Endothelial cell of umbilical vein (primary cell): ENCODE measurements at regions not wholly inside any gene's neighbourhood (a gene's known extent, or its start where the extent isn't known, plus 50 kb on each side); places are given as distances from the start of the nearest gene placed in this dataset.
"Not testable (repeated sequence)": the region's sequence is repeated elsewhere in the genome, so short reads cannot be mapped to it uniquely, and the experiment has no call there.

Source experiments
- CTCF ChIP-seq, 2 donors: IDR thresholded peaks; 1 replicate in 1 of 2; 2 replicates in 1 of 2; pipeline ENCODE4 v1.5.1; 2011; ENCODE audit warnings: low read length in 2 of 2, mild to moderate bottlenecking in 2 of 2, moderate library complexity in 2 of 2, control low read depth in 1 of 2, inconsistent platforms in 1 of 2, low read depth in 1 of 2; ENCODE audit not compliant: insufficient read depth in 1 of 2; ENCODE audit errors: extremely low read depth in 1 of 2
- EZH2 ChIP-seq: IDR thresholded peaks from 2 replicates; pipeline ENCODE4 v1.6.1; 2012; ENCODE audit warnings: borderline replicate concordance, low read depth, mild to moderate bottlenecking, moderate library complexity, low read length, inconsistent platforms; ENCODE audit not compliant: severe bottlenecking
- FOS ChIP-seq: IDR thresholded peaks from 2 replicates; pipeline ENCODE4 v1.6.1; 2011; ENCODE audit warnings: mild to moderate bottlenecking, low read length, moderate library complexity, borderline replicate concordance; ENCODE audit not compliant: insufficient read depth
- GATA2 ChIP-seq: IDR thresholded peaks from 2 replicates; pipeline ENCODE4 v1.7.0; 2011; ENCODE audit warnings: low read depth, mild to moderate bottlenecking, moderate library complexity, mixed read lengths, low read length; ENCODE audit not compliant: insufficient read length, insufficient read depth
- MAX ChIP-seq: IDR thresholded peaks from 2 replicates; pipeline ENCODE4 v1.6.1; 2011; ENCODE audit not compliant: insufficient read depth, insufficient read length
- POLR2A ChIP-seq: IDR thresholded peaks from 2 replicates; pipeline ENCODE4 v1.6.1; 2012; ENCODE audit warnings: low read depth, mild to moderate bottlenecking, control low read depth, low read length
- POLR2AphosphoS5 ChIP-seq: IDR thresholded peaks from 2 replicates; pipeline ENCODE4 v1.6.1; 2012; ENCODE audit warnings: low read depth, mild to moderate bottlenecking, control low read depth, low read length, moderate library complexity; ENCODE audit not compliant: insufficient read depth

- TF ChIP-seq POLR2AphosphoS5; CTCF (IDR thresholded peaks at IDR 0.05; ENCODE audit: extremely low read depth in 1 of 2, insufficient read depth in 1 of 2, low read depth in 1 of 2, low read length in 2 of 2); GATA2; EZH2; MAX; POLR2A; FOS: not testable (repeated sequence)
Observed at GRCh38 chr20:22521940-22522339, 62.4 kb downstream of the FOXA2 start.
